ENCODE measurements at regions not wholly inside any gene's neighbourhood (a gene's known extent, or its start where the extent isn't known, plus 50 kb on each side); places are given as distances from the start of the nearest gene placed in this dataset.

DNA sequence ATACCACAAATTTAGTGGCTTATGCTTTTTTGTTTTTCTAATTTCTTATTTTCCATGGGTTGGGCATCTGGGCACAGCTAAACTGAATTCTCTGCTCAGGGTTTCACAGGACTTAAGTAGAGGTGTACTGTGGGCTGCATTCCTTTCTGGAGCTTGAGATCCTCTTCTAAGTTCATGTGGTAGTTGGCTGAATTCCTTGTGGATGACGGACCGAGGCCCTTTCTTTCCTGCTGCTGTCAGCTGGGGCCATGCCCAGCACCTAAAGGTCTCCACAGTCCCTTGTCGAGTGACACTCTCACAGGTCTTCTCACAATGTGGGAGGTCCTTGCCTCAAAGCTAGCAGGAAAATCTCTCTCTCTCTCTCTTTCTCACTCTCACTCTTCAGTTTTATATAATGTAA is 433.5 kb upstream of the LRATD1 start:
- Histone ChIP-seq H3K4me1 (no peaks in the 10 kb centered on the region), H3K36me3 (replicated peaks in 1 of 2; ENCODE audit: insufficient read depth in 1 of 2, low read depth in 2 of 2) (no peaks in the 10 kb centered on the region), H3K27me3 (no peaks in the 10 kb centered on the region), H3K4me3 (no peak overlapping the region), H3K27ac (no peak overlapping the region), H3K9me3 (peaks cover 0 to 1% (median 0%) of the 10 kb centered on the region in 3 donors)
- WGBS, 2 donors, result 39 to 72% methylated on average over 3 of the region's 3 CpGs
- ATAC-seq (no peak), DNase-seq (no peak)
- intact Hi-C loops (cut with DNase I), result no loop called here
- no peak for TF ChIP-seq POLR2A (IDR thresholded peaks at IDR 0.05)
- TF ChIP-seq, protein P1, sequence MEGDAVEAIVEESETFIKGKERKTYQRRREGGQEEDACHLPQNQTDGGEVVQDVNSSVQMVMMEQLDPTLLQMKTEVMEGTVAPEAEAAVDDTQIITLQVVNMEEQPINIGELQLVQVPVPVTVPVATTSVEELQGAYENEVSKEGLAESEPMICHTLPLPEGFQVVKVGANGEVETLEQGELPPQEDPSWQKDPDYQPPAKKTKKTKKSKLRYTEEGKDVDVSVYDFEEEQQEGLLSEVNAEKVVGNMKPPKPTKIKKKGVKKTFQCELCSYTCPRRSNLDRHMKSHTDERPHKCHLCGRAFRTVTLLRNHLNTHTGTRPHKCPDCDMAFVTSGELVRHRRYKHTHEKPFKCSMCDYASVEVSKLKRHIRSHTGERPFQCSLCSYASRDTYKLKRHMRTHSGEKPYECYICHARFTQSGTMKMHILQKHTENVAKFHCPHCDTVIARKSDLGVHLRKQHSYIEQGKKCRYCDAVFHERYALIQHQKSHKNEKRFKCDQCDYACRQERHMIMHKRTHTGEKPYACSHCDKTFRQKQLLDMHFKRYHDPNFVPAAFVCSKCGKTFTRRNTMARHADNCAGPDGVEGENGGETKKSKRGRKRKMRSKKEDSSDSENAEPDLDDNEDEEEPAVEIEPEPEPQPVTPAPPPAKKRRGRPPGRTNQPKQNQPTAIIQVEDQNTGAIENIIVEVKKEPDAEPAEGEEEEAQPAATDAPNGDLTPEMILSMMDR (IDR thresholded peaks at IDR 0.05), result no peak

DNA sequence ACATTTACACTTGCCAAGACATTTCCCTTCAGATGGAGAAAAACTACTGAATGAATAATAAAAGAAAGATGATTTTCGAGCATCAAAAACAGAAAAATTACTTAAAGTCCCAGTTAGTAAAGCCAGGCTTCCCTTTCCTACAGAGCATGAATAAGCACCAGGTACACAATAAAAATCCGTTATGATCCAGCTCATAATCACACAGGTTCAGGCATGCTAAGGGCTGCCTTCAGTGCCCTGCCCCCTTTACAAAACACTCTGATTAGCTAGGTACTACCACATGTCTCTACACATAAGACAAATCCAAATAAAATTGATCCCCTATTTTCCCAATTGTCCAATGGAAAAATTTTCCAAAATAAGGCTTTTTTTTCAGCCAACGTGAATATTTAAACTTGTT is 413.2 kb upstream of the LRATD1 start:
- no peaks in the 10 kb centered on the region for H3K4me1 ChIP-seq
- no peak for TF ChIP-seq POLR2A (IDR thresholded peaks at IDR 0.05)
- TF ChIP-seq, protein P1 (IDR thresholded peaks at IDR 0.05), result no peak
- 70 to 74% methylated on average over 3 of the region's 3 CpGs for WGBS, 2 donors
- intact Hi-C loops (cut with DNase I), result no loop called here
- DNase-seq (no peak), ATAC-seq (no peak)
- no peaks in the 10 kb centered on the region for H3K27me3 ChIP-seq
- H3K9me3 ChIP-seq, result no peaks in the 10 kb centered on the region
- no peaks in the 10 kb centered on the region for H3K36me3 ChIP-seq (replicated peaks in 1 of 2; ENCODE audit: insufficient read depth in 1 of 2, low read depth in 2 of 2)
- H3K4me3 ChIP-seq, result no peak overlapping the region
- H3K27ac ChIP-seq, result no peak overlapping the region

DNA sequence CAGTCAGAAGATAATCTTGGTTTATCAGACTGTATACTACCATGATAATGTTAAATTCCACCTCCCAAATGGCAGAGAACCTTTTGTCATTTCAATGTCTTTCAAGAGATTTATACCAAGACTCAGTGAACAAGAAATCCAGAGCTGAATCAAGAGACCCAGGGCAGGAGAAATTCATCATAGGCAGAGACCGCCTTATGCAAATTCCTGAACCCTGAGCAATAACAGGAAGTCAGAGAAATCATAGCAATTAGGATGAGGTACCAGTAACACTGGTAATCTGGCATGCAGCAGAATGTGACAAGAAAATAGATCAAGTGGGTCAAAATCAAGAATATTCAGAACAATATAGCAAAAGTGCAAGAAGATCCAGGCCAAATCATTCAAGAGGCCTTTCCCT is 412.4 kb upstream of the LRATD1 start:
- Histone ChIP-seq H3K36me3 (replicated peaks in 1 of 2; ENCODE audit: insufficient read depth in 1 of 2, low read depth in 2 of 2) (no peaks in the 10 kb centered on the region), H3K27ac (no peak overlapping the region), H3K4me3 (no peak overlapping the region), H3K4me1 (no peaks in the 10 kb centered on the region), H3K9me3 (no peaks in the 10 kb centered on the region), H3K27me3 (no peaks in the 10 kb centered on the region)
- ATAC-seq (no peak), DNase-seq (no peak)
- intact Hi-C loops (cut with DNase I), result no loop called here
- WGBS, 2 donors, result 77 to 91% methylated on average over 1 of the region's 1 CpG
- TF ChIP-seq POLR2A (IDR thresholded peaks at IDR 0.05), result no peak
- TF ChIP-seq, protein P1 (IDR thresholded peaks at IDR 0.05), result no peak

DNA sequence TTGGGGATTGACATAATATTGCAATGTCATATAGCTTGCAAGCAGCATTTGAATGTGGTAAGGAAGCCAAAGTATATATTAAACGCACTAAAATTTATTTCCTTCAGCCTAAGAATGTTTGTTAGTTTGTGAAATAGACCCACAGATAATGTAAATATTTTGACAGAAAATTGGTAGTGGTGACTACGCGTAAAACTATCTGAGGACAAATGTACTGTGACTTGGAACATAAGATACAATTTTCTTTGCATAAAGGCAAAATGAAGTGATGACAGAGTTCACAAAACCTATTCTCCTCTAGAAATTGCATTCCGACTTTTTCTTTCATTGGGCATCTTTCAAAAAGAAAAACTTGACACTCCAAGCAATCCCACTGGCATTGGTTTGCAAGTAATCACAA is 411.1 kb upstream of the LRATD1 start:
- intact Hi-C loops (cut with DNase I), result no loop called here

DNA sequence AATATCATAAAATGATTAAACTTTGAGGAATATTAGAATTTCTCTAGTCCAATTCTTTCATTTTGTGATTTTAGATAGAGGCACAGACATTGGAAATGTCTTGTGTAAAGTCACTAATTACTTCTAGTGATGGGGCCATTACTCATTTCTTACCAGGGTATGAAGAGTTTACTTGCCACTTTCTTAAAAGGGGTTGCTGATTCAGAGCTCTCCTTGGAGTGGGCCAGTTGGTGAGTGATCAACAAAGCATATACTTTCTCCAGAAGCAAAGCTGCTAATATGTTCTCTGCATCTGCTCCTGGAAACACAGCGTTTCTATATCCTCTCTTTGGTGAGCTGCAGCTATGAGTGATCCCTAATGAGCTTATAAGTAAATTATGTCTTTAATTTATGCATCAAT is 408.9 kb upstream of the LRATD1 start:
- WGBS, 2 donors, result 68 to 76% methylated on average over 1 of the region's 1 CpG
- Histone ChIP-seq H3K36me3 (replicated peaks in 1 of 2; ENCODE audit: insufficient read depth in 1 of 2, low read depth in 2 of 2) (no peaks in the 10 kb centered on the region), H3K4me3 (no peak overlapping the region), H3K27ac (no peak overlapping the region), H3K4me1 (no peaks in the 10 kb centered on the region), H3K9me3 (no peaks in the 10 kb centered on the region), H3K27me3 (no peaks in the 10 kb centered on the region)
- DNase-seq (no peak), ATAC-seq (no peak)
- intact Hi-C loops (cut with DNase I), result no loop called here
- TF ChIP-seq POLR2A (IDR thresholded peaks at IDR 0.05), result no peak
- TF ChIP-seq, protein P1 (IDR thresholded peaks at IDR 0.05), result no peak

More for the DNA sequence above, 411.1 kb upstream of the LRATD1 start:
- Histone ChIP-seq H3K36me3 (replicated peaks in 1 of 2; ENCODE audit: insufficient read depth in 1 of 2, low read depth in 2 of 2) (no peaks in the 10 kb centered on the region), H3K4me3 (no peak overlapping the region), H3K27me3 (no peaks in the 10 kb centered on the region), H3K9me3 (no peaks in the 10 kb centered on the region), H3K4me1 (no peaks in the 10 kb centered on the region), H3K27ac (no peak overlapping the region)
- TF ChIP-seq, protein P1 (IDR thresholded peaks at IDR 0.05), result no peak
- no peak for TF ChIP-seq POLR2A (IDR thresholded peaks at IDR 0.05)
- WGBS, 2 donors, result 63 to 83% methylated on average over 4 of the region's 4 CpGs
- ATAC-seq (no peak), DNase-seq (no peak)

Measured in body of pancreas (tissue), 4 donors.